HG02571 (cell line): ENCODE measurements at regions not wholly inside any gene's neighbourhood (a gene's known extent, or its start where the extent isn't known, plus 50 kb on each side); places are given as distances from the start of the nearest gene placed in this dataset.
"Not testable (repeated sequence)": the region's sequence is repeated elsewhere in the genome, so short reads cannot be mapped to it uniquely, and the experiment has no call there.

ENCODE experiments used
- ATAC-seq: cut with Tn5 transposase; IDR thresholded peaks from one replicate; pipeline ENCODE4 v1.9.1; 2021; ENCODE audit warnings: mild to moderate bottlenecking, moderate library complexity; ENCODE audit not compliant: unreplicated experiment

DNA sequence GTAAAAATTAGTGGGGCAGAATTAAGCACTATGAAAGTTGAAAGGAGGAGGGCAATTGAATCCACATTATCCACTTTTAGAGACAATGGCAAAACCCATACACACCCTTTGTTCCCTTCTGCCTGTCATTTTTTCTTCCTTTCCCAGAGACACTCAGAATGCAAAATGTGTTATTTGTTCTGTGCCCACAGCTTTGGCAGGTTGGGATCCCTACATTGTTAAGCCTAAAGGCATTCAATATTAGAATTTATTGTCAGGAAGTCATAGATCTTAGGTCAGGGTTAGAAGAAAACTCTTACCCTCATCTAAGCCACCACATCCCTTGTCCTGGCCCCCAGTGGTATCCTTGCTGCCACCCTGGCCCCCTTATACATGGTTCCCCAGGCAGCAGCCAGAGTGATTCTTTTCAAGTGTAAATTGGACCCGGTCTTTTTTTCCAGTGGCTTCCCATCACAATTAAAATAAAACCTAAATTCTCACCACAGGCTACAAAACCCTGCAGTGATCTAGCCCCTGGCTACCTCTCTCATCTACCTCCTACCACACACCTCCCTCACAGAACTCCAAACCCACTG is 470.1 kb upstream of the ATP11B start:
- no peak for ATAC-seq

DNA sequence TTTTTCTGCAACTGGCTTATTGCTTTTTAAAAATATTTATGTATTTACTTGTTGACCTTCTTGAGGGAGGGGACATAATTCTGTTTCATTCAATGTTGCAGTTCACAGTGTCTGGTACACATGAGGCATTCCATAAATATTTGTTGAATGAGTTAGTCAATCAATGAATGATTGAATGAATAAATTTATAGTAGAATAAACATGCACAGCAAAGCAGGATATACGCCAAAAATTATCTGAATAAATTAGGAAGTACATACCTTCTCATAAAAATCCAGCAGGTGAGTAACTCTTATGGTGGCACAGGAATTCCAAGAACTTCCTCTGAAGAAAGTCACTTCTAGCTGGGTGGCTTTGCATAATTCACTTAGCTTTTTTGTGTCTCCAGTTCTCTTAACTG is 469.4 kb upstream of the ATP11B start:
- ATAC-seq = no peak

DNA sequence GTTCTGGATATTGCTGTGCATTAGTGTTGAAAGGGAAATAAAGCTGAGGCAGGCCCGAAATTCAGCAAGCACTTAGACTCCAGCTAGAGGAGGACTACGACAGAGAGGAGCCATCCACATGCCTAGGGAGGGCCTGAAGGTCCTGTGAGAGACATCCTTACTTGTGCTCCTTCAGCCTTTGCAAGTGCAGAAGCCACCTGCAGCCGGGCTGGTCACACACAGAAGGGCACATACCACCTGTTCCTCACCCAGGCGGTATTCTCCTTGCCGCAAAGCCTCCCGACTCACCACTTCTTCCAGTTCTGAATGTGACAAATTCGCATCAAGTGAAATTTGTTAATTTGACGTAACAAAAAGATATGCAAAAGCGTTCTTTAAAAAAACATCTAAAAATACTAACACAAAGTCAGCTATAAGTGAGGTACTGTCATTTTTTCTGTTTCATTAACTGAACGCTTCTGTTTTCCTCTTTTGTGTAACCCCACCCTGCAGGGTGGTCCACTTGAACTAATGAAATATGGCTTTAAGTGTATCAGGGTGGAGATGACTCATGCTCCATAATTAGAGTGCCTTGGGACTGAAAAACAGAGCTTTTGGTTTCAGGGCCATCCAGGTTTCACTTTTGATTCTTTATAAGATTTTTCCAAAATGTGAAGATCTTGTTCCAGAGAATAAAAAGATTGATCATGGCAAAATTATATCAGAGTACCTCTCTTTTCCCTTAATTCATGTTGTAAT is 467.9 kb upstream of the ATP11B start:
- peak; percentile 68 for ATAC-seq

DNA sequence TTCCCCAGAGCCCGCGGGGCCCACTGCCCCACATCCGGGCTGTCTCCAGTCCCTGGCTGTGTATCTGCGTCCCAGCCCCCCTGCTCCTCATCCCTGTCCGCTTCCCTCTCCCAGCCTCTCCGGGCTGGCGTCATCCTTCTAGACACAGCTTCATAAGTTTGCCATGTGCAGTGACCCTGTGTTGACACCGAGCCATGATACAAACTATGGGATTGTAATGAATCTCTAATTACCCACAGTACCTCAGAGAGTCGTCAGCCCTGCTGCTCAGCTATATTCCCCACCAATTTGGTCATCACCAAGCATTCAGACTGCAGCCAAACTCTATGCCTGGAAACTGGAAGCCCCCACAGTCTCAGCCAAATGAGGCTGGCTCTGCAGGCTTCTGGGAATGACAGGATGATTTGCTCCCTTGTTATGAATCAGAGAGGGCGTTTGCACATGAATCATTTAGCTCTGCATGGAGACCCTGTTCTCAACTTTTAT is 466.1 kb upstream of the ATP11B start:
- no peak for ATAC-seq

DNA sequence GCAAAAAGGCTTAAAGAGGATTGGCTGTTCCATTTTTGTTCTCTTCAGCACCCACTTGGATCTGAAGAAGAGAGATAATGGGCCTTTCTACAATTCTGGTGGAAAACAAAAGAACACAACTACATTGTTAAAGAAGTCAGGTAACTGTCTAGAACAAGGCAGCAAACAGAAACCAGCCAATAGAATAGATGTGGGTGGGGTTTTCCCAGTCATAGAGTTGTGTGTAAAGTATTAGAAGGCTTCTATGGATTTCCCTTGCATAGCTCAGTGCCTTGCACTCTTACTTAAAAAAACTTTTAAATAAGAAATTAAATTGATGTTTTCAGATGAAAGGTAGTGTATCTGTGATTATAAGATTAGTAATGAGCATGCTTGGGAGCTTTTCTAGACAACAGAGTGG is 462.7 kb upstream of the ATP11B start:
- ATAC-seq = no peak

- no peak for ATAC-seq
Observed at GRCh38 chr3:182331341-182331740, 462.0 kb upstream of the ATP11B start.

DNA sequence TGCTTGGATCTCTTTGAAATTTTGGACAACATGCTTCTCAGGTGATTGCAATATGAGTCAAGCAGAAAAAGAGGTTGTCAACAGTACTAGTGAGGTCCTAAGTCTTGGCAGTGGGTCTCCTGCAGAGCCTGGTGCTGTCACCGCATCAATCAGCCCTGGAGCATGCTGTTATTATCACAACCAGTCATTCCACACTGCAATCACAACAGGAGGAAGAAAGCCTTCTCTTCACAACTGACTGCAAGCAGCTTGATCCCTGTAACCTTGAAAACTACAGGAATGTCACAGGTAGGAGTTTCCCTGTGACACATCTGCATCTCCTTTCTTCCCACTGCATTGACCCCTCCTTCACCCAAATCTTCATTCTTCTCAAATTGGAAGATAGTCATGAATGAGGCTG is 451.1 kb upstream of the ATP11B start:
- ATAC-seq = no peak

DNA sequence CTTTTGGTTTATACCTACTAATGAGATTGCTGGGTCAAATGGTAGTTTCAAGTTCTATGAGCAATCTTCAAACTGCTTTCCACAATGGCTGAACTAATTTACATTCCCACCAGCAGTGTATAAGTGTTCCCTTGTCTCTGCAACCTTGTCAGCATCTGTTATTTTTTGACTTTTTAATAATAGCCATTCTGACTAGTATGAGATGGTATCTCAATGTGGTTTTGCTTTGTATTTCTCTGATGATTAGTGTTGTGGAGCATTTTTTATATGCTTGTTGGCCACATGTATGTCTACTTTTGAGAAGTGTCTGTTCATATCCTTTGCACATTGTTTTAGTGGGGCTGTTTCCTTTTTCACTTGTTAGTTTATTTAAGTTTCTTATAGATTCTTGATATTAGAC is 449.3 kb upstream of the ATP11B start:
- ATAC-seq = not testable (repeated sequence)

- ATAC-seq = no peak
Observed at GRCh38 chr3:182349051-182349450, 444.3 kb upstream of the ATP11B start.

GRCh38 chr3:182349951-182350517 is 443.3 kb upstream of the ATP11B start:
- ATAC-seq = no peak

- no peak for ATAC-seq
Observed at GRCh38 chr3:182357928-182358327, 435.4 kb upstream of the ATP11B start.

DNA sequence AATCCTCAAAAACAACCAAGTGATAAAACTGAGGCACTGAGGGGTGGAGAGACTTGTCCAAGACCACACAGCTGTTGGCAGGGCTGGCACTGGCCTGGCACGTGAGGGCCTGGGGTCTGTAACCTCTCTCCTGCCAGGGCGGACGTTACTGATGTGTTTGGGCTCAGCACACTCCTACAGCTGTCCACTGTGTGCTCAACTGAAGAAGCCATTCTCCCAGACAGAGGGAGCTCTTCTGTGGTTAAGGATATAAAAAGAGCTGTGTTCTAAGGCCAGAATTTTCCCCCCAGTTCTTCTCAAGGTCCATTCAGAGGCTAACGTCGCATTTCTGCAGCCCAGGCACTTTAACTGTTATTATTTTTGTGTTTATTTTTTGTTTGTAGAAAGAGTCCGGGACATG is 429.0 kb upstream of the ATP11B start:
- no peak for ATAC-seq

GRCh38 chr3:182364723-182365650 is 428.3 kb upstream of the ATP11B start:
- no peak for ATAC-seq

DNA sequence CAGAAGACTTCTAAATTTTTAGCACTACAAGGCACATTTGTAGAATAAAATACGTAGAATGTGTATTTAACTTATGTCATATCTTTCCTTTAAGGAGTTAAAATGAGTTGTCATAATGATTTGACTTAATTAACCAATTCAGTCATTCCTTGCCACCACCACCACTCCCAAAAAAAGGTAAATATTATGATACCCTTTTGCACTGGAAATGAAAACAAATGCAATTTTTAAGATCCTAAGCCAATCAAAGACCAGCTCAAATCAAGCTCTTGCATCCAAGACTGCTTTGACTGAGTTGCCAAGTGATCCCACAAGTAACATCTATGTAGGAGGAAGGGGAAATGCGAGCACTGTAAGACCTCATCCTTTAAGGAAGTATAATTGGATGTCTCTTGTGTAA is 426.6 kb upstream of the ATP11B start:
- no peak for ATAC-seq

DNA sequence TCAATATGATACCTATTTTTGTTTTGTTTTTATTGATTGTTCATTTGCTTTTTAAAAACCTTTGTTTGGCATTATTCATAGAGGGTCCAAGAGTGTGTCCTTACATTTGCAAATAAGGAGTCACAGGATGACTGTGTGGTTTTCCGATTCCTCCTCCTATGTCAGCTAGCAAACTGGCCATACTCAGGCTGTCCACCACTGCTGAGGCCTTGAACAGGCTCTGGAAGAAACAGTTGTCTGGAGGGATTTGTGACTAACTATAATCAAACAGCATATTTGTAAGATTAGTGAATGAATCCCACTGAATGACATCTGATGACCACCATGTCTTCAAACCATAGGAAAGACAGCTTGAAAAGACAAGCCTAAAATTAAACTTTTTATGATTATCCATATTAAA is 423.4 kb upstream of the ATP11B start:
- ATAC-seq = no peak

DNA sequence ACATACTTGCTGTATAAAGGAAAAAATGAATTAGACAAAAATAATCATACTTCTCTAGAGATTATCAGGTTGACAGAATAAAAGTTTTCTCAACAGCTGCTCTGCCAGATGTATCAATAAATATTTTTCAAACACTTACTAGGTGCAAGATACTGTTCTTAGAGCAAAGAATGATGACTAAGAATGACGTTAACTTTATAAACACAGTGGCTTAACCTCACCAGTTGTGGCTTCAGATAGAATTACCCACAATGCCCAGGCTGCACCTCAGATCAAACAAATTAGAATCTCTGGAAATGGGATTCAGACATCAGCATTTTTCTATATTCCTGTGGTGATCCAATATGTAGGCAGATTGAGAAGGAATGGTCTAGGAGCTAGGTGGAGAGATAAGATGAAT is 422.4 kb upstream of the ATP11B start:
- no peak for ATAC-seq

GRCh38 chr3:182375916-182376315 is 417.4 kb upstream of the ATP11B start:
- ATAC-seq = no peak

GRCh38 chr3:182382112-182382857 is 411.0 kb upstream of the ATP11B start:
- no peak for ATAC-seq

- ATAC-seq = no peak
Observed at GRCh38 chr3:182384221-182384620, 409.1 kb upstream of the ATP11B start.

DNA sequence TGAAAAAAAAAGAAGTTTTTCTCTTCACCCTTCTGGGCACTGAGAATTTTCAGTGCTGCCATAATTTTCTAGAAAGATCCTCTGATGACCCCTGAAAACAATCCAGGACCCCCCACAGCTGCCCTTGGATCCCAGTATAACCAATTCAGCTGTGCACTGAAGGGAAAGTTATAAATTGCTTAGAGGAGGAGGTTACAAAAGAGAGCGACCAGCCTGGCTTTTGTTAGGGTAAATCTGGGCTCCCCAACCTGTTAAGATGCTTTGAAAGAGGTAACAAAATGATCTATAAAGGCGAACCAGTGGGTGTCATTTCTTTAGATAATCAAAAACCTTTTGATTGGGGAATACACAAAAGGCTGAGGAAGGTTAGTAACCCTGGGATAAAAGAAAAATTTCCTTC is 407.9 kb upstream of the ATP11B start:
- ATAC-seq = no peak

GRCh38 chr3:182388506-182388905 is 404.8 kb upstream of the ATP11B start:
- ATAC-seq = no peak
